Loucy (cell line): ENCODE measurements at regions not wholly inside any gene's neighbourhood (a gene's known extent, or its start where the extent isn't known, plus 50 kb on each side); places are given as distances from the start of the nearest gene placed in this dataset.

Source experiments
- EZH2phosphoT487 ChIP-seq: fragments of 200-600 bp; IDR thresholded peaks from 2 replicates; pipeline ENCODE4 v1.6.1; 2018; ENCODE audit warnings: antibody characterized with exemption, mild to moderate bottlenecking, moderate library complexity, borderline replicate concordance
- TF ChIP-seq, protein P1 (sequence below): fragments of 200-600 bp; sonication (generic); conservative IDR thresholded peaks from 2 replicates; pipeline ENCODE4 v1.5.1; 2014; ENCODE audit warnings: mild to moderate bottlenecking, antibody characterized with exemption, low read length

DNA sequence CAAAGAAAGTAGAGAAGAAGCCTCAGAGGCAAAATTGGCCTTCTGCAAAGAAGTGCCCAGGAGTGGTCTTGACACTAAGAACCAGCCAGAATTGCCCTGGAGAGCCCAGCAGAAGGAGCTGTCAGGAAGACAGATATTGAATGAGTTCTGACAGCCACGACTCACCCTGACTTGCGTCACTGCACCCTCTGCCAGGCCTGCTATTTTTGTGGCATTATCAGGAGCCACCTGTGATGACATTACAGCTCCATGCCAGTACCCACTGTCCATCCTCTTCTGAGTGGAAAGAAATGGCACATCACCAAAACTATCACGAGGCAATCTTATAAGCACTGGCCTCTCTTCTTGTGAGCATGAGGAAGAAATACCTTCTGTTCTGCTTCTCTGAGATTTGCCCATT, 67.7 kb downstream of the SMIM20 start:
- TF ChIP-seq, protein P1, sequence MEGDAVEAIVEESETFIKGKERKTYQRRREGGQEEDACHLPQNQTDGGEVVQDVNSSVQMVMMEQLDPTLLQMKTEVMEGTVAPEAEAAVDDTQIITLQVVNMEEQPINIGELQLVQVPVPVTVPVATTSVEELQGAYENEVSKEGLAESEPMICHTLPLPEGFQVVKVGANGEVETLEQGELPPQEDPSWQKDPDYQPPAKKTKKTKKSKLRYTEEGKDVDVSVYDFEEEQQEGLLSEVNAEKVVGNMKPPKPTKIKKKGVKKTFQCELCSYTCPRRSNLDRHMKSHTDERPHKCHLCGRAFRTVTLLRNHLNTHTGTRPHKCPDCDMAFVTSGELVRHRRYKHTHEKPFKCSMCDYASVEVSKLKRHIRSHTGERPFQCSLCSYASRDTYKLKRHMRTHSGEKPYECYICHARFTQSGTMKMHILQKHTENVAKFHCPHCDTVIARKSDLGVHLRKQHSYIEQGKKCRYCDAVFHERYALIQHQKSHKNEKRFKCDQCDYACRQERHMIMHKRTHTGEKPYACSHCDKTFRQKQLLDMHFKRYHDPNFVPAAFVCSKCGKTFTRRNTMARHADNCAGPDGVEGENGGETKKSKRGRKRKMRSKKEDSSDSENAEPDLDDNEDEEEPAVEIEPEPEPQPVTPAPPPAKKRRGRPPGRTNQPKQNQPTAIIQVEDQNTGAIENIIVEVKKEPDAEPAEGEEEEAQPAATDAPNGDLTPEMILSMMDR: no peak
- TF ChIP-seq EZH2phosphoT487: no peak
